ENCODE measurements at regions not wholly inside any gene's neighbourhood (a gene's known extent, or its start where the extent isn't known, plus 50 kb on each side); places are given as distances from the start of the nearest gene placed in this dataset.

DNA sequence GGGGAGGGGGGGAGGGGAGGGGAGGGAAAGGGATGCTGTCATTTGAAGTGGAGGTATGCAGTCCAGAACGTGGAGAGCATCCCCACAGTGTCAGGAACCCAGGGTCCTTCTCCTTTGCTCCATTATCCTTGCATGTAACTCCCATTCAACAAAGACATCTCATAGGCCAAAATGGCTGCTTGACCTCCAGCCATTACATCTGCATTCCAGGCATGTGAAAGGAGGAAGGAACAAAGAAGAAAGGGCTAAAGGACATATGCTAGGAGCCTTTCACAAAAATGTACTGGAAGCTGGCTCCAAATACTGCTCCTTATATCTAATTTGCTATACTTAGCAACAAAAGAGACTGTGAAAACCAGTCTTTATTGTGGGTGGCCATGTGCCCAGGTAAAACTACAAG is 87.0 kb upstream of the CRHR1 start:
- Mint-ChIP-seq H3K27me3 (peaks cover 40% of the 10 kb centered on the region), H3K9me3 (ENCODE audit: insufficient read depth) (no peaks in the 10 kb centered on the region), H3K27ac (no peak overlapping the region), H3K4me3 (no peak overlapping the region), H3K4me1 (no peaks in the 10 kb centered on the region)
- ChIA-PET CTCF (no interaction called here), POLR2A (no interaction called here)
- H4K20me1 ChIP-seq (ENCODE audit: control insufficient read depth, insufficient read depth, low read length, poor library complexity, severe bottlenecking): no peaks in the 10 kb centered on the region
- H3K79me2 ChIP-seq (ENCODE audit: control insufficient read depth, insufficient read depth, low read length): no peaks in the 10 kb centered on the region
- intact Hi-C loops (cut with micrococcal nuclease): no loop called here
- H3K27ac ChIP-seq (ENCODE audit: low read length in 2 of 2): no peak overlapping the region
- H3K4me2 ChIP-seq (replicated peaks; ENCODE audit: low read depth, low read length, poor library complexity, severe bottlenecking): no peak overlapping the region
- TF ChIP-seq EZH2 (IDR thresholded peaks at IDR 0.05; ENCODE audit: borderline replicate concordance, insufficient read depth, low read depth, low read length, poor library complexity, severe bottlenecking): no peak
- TF ChIP-seq, protein P1, sequence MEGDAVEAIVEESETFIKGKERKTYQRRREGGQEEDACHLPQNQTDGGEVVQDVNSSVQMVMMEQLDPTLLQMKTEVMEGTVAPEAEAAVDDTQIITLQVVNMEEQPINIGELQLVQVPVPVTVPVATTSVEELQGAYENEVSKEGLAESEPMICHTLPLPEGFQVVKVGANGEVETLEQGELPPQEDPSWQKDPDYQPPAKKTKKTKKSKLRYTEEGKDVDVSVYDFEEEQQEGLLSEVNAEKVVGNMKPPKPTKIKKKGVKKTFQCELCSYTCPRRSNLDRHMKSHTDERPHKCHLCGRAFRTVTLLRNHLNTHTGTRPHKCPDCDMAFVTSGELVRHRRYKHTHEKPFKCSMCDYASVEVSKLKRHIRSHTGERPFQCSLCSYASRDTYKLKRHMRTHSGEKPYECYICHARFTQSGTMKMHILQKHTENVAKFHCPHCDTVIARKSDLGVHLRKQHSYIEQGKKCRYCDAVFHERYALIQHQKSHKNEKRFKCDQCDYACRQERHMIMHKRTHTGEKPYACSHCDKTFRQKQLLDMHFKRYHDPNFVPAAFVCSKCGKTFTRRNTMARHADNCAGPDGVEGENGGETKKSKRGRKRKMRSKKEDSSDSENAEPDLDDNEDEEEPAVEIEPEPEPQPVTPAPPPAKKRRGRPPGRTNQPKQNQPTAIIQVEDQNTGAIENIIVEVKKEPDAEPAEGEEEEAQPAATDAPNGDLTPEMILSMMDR (IDR thresholded peaks at IDR 0.05): no peak
- DNase-seq (no peak), ATAC-seq (ENCODE audit: low read depth) (no peak)
- no peak overlapping the region for H2AFZ ChIP-seq (ENCODE audit: insufficient read depth, low read depth, low read length, poor library complexity, severe bottlenecking)
- no peaks in the 10 kb centered on the region for H3K36me3 ChIP-seq (replicated peaks in 1 of 2; ENCODE audit: control extremely low read depth in 1 of 2, control insufficient read depth in 1 of 2, extremely low read depth in 1 of 2, insufficient read depth in 2 of 2, low read length in 1 of 2)
- H3K9ac ChIP-seq (ENCODE audit: low read length): no peak overlapping the region
- peaks cover 0 to 29% (median 4%) of the 10 kb centered on the region in 4 experiments for H3K27me3 ChIP-seq (replicated peaks in 1 of 4; ENCODE audit: control extremely low read depth in 1 of 4, control insufficient read depth in 3 of 4, insufficient read depth in 4 of 4, low read length in 3 of 4)
- no peak overlapping the region for H3K4me3 ChIP-seq (ENCODE audit: control extremely low read depth in 1 of 5, extremely low read depth in 1 of 5, insufficient read depth in 1 of 5, low read depth in 2 of 5, low read length in 4 of 5)
- no peaks in the 10 kb centered on the region for H3K4me1 ChIP-seq (ENCODE audit: control insufficient read depth in 2 of 2, insufficient read depth in 2 of 2, low read length in 2 of 2)
- no peaks in the 10 kb centered on the region for H3K9me3 ChIP-seq (ENCODE audit: control extremely low read depth in 1 of 3, control insufficient read depth in 2 of 3, insufficient read depth in 1 of 3, low read length in 2 of 3)
- no CpG with 5 or more reads among the region's 1 CpG for WGBS (ENCODE audit: insufficient coverage)

DNA sequence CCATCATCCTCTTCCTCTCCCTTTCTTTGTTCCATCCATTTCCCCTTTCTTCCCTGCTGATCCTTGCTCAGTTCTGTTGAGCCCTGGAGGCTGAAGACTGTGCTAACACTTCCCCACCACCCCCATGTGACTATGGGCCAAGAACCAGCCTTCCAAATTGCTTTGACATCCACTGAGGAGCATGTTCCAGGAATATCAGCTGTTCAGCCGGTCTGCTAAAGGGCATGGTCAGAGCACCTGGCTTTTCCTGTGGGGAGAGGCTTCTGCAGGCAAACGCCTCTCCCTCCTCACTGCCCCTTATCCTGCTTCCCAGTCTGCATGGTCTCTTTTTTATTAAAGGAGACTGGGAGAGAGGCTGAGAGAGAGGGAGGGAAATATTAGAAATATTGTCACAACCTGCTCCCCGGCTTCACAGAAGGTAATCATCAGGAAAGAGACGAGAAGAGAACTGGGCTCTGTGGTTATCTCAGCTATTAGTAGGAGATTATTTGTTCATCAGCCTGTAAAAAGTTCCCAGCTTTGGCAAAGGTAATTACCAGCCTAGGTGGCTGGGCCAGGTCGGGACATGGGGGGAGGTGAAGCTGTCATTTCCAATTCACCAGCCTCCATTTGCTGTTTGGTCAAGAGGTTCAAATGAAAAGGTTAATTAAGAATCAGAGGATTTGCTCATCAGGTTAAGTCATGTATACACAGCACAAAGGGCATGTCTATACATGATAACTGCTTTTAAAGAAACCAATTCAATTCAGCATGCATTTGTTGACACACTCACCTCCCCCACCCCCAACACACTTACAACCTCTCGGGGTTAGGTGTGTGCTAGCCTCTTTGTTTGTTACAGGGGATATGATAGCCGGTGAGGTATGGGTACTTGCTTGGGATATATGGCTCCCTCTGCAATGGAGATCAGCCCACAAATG is 83.7 kb upstream of the CRHR1 start:
- Histone ChIP-seq H4K20me1 (ENCODE audit: control insufficient read depth, insufficient read depth, low read length, poor library complexity, severe bottlenecking) (no peaks in the 10 kb centered on the region), H3K36me3 (replicated peaks in 1 of 2; ENCODE audit: control extremely low read depth in 1 of 2, control insufficient read depth in 1 of 2, extremely low read depth in 1 of 2, insufficient read depth in 2 of 2, low read length in 1 of 2) (no peaks in the 10 kb centered on the region), H3K4me3 (ENCODE audit: control extremely low read depth in 1 of 5, extremely low read depth in 1 of 5, insufficient read depth in 1 of 5, low read depth in 2 of 5, low read length in 4 of 5) (no peak overlapping the region), H3K4me2 (replicated peaks; ENCODE audit: low read depth, low read length, poor library complexity, severe bottlenecking) (no peak overlapping the region), H3K27me3 (replicated peaks in 1 of 4; ENCODE audit: control extremely low read depth in 1 of 4, control insufficient read depth in 3 of 4, insufficient read depth in 4 of 4, low read length in 3 of 4) (peaks cover 0 to 32% (median 6%) of the 10 kb centered on the region in 4 experiments), H3K79me2 (ENCODE audit: control insufficient read depth, insufficient read depth, low read length) (no peaks in the 10 kb centered on the region), H3K4me1 (ENCODE audit: control insufficient read depth in 2 of 2, insufficient read depth in 2 of 2, low read length in 2 of 2) (no peaks in the 10 kb centered on the region), H3K27ac (ENCODE audit: low read length in 2 of 2) (no peak overlapping the region), H3K9ac (ENCODE audit: low read length) (no peak overlapping the region), H2AFZ (ENCODE audit: insufficient read depth, low read depth, low read length, poor library complexity, severe bottlenecking) (no peak overlapping the region), H3K9me3 (ENCODE audit: control extremely low read depth in 1 of 3, control insufficient read depth in 2 of 3, insufficient read depth in 1 of 3, low read length in 2 of 3) (no peaks in the 10 kb centered on the region)
- Mint-ChIP-seq H3K4me1 (no peaks in the 10 kb centered on the region), H3K9me3 (ENCODE audit: insufficient read depth) (no peaks in the 10 kb centered on the region), H3K4me3 (no peak overlapping the region), H3K27me3 (peaks cover 50% of the 10 kb centered on the region), H3K27ac (no peak overlapping the region)
- DNase-seq: no peak
- ChIA-PET CTCF (no interaction called here), POLR2A (no interaction called here)
- intact Hi-C loops (cut with micrococcal nuclease): no loop called here
- ATAC-seq (ENCODE audit: low read depth): no peak
- 62% methylated on average over 5 of the region's 7 CpGs for WGBS (ENCODE audit: insufficient coverage)
- no peak for TF ChIP-seq EZH2 (IDR thresholded peaks at IDR 0.05; ENCODE audit: borderline replicate concordance, insufficient read depth, low read depth, low read length, poor library complexity, severe bottlenecking)
- TF ChIP-seq, protein P1 (IDR thresholded peaks at IDR 0.05): no peak
